Left kidney (tissue), 1 donor: ENCODE measurements at regions not wholly inside any gene's neighbourhood (a gene's known extent, or its start where the extent isn't known, plus 50 kb on each side); places are given as distances from the start of the nearest gene placed in this dataset.
A peak's percentile ranks its signal among the peaks of the same experiment; 100 is the strongest.
"Not testable (repeated sequence)": the region's sequence is repeated elsewhere in the genome, so short reads cannot be mapped to it uniquely, and the experiment has no call there.

Experiments
- DNase-seq: peaks from one replicate; pipeline ENCODE4 v3.0.0-alpha.2; 2013

DNA sequence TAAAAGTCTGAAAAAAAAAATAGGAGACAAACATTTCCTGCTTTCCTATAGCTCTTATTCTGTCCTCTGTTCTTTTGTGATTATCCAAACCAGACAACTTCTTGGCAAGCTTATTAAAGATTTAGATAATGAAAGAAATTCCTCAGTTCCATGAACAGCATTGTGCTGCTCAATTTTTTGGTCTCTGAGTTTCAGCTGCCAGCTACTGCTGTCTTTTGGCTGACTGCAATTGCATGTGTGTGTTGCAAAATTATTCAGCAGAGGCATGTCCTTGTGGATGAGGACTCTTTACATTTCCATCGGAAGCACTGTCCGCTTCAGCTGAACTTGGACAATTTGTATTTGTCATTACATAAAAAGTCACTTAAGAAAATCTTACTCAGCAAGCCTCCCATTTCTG is 397.3 kb upstream of the RASGRP1 start:
- DNase-seq: no peak

DNA sequence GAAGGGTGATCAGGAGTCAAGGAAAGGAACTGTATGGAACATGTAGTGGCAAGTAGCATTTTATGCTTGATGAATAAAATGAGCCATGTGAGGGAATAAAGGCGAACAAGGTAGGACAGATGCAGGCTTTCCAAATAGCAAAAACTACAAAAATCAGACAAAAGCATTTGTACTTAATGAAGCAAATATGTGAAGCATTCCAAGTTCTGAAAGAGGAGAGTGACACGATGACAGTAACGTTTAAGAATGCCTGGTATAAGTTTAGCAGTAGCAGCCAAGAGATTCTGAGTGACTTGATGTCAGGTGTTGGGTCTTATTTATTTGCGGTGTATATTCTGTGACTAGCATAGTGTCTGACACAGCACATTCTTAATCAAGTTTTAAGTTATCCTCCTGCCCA is 408.2 kb upstream of the RASGRP1 start:
- no peak for DNase-seq

DNA sequence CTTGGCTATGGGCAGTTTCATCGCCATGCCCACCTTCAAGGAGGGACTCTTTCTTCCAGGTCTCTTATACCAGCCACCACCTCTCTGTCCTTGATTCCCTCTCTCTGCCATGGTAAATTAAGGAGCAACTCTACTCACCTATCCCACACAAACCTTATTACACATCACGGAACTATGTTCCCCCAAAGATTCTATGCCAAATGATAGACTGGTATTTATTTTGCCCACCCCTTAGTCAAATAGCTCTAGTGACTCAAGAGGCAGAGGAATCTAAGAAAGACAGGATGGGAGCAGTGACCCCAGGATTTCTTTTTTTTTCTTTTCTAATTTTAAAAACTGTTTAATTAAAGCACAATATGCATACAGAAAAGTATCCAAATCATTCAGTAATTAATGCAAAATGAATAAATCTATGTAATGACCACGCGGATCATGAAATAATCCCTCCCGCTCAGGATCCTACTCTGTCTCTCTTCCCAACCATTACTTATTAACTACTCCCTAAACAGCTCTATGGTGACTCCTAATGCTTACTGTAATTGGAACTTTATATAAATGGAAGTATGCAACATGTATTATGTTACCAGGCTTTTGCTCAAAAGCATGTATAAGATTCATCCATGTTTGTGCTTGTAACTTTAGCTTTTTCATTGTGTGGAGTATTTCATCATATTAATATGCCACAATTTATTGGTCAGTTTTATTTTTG is 410.8 kb upstream of the RASGRP1 start:
- DNase-seq: no peak

DNA sequence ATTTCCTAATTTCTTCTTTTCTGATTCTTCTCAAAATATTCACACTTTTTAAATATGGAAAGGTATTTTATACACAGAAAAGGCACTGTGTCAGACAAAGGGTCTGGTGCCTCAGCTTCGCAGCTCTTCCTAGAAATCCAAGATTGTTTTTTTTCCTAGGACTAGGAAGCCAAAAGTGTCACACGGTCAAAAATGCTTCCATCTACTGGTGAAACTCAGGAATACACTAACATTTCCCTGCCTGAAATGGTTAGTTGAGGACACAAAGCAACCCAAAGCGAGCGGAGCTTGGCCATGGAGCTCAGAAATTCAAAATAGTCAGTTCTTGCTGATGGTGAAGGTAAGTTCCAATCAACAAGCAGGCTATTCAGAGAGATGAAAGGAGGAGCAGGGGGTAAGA is 426.5 kb upstream of the RASGRP1 start:
- peak; percentile 53 for DNase-seq

DNA sequence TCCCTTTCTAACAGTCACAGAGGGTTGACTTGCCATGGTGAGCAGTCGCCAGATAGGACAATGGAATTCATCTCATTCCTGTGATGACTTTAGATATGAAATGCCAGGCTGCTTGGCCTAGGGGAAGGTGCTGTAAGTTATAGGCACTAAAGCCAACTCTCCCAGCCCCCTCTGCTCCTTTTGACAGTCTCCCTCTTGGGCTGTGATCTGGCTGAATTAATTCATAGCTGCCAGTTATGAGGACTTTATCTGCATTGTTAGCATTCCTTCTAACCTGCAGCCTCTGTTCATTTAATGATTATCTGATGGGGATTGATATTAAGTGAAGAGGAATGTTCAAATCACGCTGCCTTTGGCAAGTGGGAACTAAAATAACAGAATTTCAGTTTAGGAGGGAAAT is 427.1 kb upstream of the RASGRP1 start:
- DNase-seq: no peak

DNA sequence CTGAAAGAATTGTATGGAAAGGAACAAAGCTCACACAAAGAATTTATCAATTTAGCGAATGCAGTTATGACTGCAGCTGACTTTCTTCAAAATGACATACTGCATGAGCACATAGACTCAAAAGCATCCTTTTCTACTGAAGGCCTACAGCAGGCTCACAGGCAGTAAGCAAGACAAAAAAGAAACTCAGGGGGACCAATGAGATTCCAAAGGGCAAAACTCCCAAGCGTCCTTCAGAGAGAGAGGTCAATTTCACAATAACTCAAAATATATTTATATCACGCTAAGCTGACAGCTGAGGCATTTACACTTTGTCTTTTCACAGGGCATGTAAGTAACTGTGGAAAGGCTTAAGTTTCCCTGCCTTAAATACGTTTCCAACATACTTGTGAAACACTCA is 427.9 kb upstream of the RASGRP1 start:
- no peak for DNase-seq

DNA sequence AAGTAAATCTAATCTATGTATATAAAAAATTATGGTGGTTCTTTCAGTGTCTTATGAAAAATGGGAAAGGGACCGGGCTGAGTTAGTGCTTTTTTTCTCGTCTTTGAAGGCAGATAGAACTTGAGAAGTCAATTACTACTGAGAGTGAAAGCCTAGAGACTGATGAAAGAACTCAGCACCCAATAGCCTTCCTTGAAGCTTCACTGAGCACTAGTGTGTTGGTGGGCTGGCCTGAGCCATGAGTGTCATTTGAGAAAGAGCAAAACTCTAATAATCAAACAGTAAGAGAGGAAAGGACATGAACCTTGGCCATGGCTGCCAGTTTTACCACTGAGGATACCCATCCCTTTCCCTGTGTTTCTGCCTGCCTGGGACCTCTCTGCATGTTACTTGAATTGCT is 428.3 kb upstream of the RASGRP1 start:
- no peak for DNase-seq

DNA sequence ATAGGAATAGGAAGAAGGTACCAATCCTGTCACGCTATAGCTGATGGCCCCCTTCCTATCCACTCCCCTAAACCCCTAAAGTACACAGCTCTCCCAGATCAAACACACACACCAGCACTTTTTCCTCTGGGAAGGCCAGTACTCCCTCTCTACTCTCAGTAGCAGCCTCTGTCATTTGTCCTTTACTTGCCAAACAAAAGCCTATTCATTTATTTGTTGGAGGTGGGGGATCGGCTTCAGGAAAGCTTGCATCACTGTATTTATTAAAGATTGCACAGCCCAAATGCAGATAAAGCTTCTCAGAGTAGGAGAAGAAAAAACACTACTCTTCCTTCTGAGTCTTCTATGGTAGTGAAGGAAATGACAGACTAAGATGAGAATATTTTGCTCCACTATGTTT is 429.7 kb upstream of the RASGRP1 start:
- no peak for DNase-seq

DNA sequence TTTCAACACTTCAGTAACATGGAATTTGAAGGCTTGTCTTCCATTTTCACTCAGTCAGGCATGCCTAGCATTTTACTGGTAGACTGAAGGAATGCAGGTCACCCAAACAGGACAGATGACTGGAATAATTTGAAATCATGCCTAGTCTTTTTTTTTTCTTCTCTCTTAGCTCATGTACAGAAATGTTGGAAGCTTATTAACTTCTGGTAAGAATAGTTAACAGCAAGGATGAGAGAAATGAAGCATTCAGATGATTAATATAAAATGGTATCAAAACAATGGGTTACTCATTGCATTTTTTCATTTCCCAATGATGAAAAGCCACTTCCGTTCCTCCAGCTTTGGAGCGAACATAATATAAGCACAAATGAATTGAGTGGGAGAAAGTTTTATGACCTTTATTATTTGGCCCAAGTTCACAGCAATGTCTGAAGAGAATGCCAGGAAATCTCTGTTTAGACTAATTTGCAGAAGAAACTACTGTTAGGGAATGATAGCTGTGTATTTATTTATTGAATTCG is 431.6 kb upstream of the RASGRP1 start:
- DNase-seq: no peak

DNA sequence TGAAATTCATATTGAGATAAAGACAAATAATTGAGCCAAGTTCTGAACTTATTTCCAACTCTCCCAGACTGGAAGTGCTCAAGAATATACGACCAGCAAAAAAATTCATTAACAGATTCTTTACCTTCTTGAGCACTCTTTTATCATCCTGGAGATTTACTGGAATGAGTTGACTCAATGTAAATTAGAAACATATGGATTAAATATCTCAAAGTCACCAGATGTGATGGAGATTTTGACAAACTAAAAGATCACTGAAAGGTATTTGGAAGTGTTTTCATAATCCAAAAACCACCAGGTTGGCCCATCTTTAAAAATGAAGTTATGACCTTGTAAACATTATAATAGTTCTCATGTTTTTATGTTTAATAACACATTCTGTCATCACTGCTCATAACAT is 433.2 kb upstream of the RASGRP1 start:
- DNase-seq: no peak

DNA sequence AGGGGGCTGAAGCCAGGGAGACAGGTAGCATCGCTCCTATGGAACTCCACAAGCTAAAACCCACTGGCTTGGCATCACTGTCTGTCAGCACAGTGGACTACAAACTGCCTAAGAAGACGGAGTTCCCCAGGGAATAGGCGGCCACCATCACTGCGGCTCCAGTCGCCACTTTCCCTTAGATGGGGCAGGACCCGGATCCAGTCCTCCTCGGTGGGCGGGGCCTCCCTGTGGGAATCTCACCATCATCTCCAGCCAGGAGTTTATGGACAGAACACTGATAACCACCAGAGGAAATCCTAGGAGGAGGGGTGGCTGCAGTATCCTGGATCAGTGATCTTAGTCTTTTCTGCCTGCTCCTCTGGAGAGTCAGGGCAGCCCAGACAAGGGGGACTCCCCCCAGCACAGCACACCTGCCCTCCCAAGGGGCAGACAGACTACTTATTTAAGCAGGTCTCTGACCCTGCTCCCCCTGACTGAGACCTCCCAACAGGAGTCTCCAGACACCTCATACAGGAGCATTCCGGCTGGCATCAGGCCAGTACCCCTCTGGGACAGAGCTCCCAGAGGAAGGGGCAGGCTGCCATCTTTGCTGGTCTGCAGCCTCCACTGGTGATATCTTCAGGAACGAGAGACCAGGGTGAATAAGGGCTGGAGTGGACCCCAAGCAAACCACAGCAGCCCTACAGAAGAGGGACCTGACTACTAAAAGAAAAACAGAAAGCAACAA is 435.6 kb upstream of the RASGRP1 start:
- no peak for DNase-seq

DNA sequence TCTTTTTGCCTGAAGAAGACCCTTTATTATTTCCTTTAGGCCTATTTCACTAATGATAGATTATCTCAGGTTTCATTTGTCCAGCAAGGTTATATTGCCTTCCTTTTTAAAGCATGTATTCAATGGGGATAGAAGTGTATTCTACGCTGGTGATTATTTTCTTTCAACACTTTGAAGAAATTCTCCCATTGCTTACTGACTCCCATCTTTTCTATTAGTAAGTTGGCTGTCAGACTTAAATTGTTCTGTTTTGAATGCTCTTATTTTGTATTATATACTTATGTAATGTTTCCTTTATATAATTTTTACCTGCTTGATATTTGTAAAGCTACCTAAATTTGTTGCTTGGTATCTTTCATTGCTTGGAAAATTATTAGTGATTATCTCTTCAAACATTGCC is 445.1 kb upstream of the RASGRP1 start:
- no peak for DNase-seq

DNA sequence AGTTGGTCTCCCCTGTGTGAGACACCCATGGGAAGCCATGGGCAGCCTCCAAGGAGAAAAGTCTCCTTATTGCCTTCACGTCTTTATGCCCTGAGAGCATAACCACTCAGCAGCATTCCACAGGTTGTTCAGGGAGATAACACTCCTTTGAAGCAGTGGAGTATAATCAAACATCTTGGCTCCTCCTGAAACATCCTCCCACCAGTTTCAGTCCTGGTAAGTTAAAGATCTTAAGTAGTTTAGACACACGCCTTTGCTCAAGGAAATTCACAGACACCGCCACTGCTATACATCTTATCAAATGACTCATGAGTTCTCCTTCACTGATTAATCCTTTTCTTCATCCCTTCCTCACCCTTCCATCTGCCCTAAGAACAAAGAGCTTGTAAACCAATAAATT is 446.5 kb upstream of the RASGRP1 start:
- not testable (repeated sequence) for DNase-seq

DNA sequence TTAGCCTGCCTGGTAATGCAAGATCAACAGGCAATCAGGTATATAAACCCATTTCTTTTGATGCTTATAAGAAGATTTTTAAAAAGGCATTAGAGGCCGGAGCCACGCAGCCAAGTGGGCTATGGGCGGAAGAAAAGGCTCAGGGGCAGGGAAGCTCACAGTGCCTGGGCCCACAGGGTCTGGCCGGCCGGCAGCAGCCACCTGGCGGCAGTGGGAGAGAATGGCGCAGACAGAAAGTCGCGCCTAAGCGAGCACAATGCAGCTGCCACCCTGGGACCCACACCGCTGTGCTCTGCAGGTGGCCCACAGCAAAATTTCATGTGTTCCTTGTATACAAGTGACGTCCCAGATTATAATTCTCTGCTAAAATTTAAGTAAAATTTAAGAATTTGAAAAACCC is 448.6 kb upstream of the RASGRP1 start:
- no peak for DNase-seq

DNA sequence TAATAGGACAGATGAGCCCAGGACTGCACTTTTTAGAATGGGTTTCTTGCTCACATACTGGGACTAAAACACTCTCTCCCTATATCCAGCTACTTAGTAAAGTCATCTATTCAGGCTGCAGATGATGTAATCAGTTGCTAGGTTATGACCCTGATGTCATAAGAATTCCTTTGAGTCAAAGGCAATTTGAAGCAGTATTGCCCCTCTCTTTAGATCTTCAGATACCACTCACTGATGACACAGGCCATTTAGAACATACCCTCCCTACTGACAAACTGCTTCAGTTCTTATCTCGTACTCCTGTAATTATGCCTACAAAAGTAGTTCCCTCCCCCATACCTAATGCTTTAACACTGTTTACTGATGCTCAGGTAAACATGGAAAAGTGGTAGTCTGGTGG is 450.1 kb upstream of the RASGRP1 start:
- DNase-seq: no peak

DNA sequence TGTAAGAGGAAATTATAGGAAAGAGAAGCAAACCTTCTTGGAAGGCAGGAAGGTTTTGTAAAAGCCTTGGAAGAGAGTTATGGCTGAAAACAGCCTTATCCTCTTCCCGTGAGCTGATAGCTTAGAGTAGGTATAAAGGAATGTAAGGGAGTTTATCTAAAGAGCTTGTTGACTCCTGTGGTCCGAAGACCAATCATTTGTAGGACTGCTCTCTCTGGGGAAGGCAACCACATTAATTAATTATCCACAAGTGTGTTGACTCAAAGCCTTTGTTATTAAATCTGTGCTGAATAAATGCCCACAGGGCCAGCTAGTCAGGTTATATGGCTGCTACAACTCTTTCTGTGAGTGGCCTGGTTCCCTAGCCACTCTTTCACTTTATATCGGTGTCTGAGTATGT is 452.1 kb upstream of the RASGRP1 start:
- no peak for DNase-seq

DNA sequence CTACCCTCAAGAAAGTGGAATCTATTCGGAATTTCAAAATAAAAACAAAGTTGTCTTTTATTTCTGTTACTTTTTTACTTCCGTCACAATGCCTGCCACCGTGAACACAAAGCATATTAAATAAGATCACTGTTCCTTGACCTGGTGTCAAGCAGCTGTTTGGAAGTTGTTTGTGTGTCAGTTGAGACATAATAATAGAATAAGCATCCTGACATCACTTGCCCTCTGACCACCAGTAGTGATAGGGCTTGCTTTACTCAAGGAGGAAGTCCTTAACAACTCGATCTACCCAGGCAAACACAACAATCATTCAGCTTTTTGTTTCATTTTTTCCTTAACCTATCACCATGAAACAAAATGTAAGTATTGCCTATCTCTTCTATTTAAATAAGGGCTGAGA is 454.4 kb upstream of the RASGRP1 start:
- DNase-seq: no peak

DNA sequence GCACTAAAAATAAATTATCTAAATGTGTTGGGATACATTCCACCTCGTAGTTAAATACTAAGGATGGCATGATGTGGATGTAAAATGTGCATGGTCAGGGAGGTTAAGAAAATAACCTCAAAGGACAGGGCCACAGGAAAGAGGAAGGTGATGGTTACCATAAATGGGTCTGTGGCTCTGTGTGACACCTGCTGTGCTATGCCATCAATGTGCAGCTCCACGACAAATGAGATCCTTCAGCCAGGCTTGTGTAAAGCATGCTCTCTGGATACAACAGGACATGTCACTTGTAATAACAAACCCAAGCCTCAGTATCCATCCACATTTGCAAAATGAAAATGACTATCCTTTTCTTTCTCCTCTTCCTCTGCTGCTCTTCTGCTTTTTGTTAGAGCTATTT is 456.7 kb upstream of the RASGRP1 start:
- DNase-seq: no peak

DNA sequence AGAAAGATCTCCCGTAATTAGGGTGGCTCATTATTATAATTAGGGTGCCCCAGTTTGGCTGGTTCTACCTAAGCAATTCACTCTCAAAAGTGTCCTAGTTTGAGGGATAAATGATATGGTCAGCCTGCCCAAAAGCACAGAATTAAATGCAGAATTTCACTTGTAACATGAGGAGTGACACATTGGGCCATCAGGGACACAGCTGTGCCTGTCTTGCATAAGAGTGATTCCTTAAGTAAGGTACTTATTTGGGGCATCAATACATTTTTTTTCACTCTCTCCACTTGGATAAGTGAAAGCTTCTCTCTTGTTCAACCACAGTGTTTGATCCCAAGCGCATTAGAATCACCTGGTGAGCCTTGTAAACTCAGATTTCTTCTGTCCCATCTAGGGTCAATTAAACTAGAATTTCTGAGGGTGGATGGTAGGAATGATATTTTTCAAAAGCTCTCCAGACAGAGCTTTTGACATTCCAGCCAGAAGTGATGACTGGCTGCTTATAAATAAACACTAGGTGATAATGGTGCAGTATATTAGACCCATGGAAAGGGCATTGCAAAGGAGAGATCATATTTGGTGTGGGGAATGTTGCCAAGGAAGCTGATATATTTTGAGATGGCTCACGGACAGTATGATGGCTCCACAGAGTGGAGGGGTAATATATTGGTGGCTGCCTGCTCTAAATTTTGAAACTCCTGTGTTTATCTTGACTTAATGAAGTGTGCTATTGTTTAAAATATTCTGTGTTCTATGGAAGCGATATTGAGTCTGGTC is 458.1 kb upstream of the RASGRP1 start:
- DNase-seq: no peak

DNA sequence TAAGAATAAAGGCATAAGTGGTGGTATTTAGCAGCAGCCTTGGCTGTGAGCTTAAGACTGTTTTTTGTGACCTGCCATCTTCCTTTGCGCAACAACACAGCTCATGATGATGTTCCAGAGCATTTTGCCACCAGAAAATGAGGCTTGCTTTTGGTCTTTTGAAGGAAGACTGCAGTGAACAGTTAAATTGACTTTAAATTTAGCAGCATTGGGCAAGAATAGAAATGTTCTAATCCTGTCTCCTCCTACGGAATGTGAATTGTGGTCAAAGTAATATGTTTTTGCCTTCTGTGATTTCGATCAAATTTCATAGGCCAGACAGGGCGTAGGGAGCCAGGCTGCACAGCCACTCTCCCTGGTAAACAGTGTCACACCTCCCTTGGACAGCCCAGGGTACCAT is 460.7 kb upstream of the RASGRP1 start:
- no peak for DNase-seq

DNA sequence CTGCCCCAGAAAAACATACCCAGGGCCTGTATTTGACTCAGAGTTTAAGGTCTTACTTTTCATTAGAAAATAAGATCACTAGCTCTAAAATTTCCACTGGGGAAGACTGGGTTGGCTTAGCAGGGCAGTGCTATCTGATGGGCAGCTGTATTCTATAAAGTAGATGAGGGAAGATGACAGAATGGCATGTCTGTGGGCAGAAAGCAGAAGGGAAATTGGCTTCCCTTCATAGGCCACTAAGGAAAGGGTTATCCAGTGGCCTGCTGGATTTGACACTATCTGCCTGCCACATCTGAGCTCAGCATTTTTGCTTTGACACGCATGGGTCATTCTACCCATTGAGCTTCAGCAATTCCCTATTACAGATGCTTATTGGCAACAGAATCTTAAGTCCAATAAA is 461.3 kb upstream of the RASGRP1 start:
- DNase-seq: no peak

DNA sequence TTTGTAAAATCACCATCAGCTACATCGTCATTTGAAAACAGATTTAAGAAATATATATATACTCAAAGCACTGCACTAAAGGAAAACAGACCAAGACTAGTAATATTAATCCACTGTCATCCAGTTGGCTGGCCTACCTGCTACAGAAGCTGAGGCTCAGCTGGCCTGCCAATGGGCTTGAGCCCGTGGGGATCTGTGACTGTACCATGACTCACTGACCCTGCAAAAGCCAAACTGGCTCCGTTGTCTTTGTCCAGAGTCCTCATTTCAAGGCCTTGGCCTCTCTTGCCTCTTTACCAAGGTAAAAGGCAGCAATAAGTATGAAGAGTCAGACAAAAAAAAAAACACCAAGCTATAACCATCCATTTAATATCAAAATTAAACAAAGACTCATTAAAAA is 463.5 kb upstream of the RASGRP1 start:
- DNase-seq: no peak

DNA sequence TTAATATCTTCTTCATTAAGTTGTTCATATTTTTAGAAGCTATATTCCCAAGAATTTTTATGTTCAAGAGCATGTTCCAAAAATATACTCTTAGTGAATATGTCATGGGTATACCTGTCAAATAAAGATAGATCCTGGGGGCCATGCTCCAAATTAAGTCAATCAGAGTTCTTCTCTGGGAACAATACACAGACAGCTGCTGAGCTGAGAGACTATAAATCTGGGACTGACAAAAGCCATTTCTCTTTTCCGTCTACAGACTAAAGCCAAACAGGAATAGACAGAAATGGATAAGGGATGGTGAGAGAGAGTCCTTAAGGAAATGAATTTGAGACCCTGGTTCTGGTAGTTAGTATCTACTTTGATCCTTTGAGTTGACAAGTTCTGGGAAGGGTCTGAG is 465.1 kb upstream of the RASGRP1 start:
- no peak for DNase-seq
